Thyroid gland (tissue), 4 donors: ENCODE measurements at regions not wholly inside any gene's neighbourhood (a gene's known extent, or its start where the extent isn't known, plus 50 kb on each side); places are given as distances from the start of the nearest gene placed in this dataset.

Experiments used
- DNase-seq, 2 donors: peaks; one replicate each; pipeline ENCODE4 v3.0.0-alpha.2; 2019
- H3K27ac ChIP-seq, 3 donors: fragments of 200-600 bp; sonication (generic); 1 replicate in 2 of 3; 2 replicates in 1 of 3; pipeline ENCODE4 v1.5.1; 2016 to 2019; ENCODE audit warnings: mild to moderate bottlenecking in 1 of 3, moderate library complexity in 1 of 3
- H3K27me3 ChIP-seq: fragments of 200-600 bp; sonication (generic); one replicate; pipeline ENCODE4 v1.5.1; 2019
- H3K36me3 ChIP-seq, 2 donors: fragments of 200-600 bp; sonication (generic); one replicate each; pipeline ENCODE4 v1.5.1; 2016 to 2019
- H3K4me1 ChIP-seq, 2 donors: fragments of 200-600 bp; sonication (generic); one replicate each; pipeline ENCODE4 v1.5.1; 2017 to 2019
- H3K4me3 ChIP-seq, 3 donors: fragments of 200-600 bp; sonication (generic); replicated peaks in 1 of 3; 1 replicate in 2 of 3; 2 replicates in 1 of 3; pipeline ENCODE4 v1.5.1; 2016; ENCODE audit warnings: mild to moderate bottlenecking in 1 of 3
- H3K9me3 ChIP-seq: fragments of 200-600 bp; sonication (generic); one replicate; pipeline ENCODE4 v1.5.1; 2017
- POLR2A ChIP-seq, 2 donors: fragments of 450-650 bp; IDR thresholded peaks; one replicate each; pipeline ENCODE4 v1.6.1; 2017; ENCODE audit warnings: antibody characterized with exemption in 2 of 2, mild to moderate bottlenecking in 2 of 2, moderate library complexity in 1 of 2
- WGBS, 2 donors: methylation state at CpG; one replicate each; pipeline ENCODE4 v1.1.5; 2017; 5-methylcytosine and 5-hydroxymethylcytosine counted together
- intact Hi-C: fragments of 100-400 bp; cut with DNase I; formaldehyde crosslinking; loops from one replicate; pipeline ENCODE4 v1.15.1; 2023
- TF ChIP-seq, protein P1 (sequence below), 6 experiments: fragments of 200-600 bp in 3 of 6; fragments of 450-650 bp in 3 of 6; sonication (generic) in 3 of 6; IDR thresholded peaks; one replicate each; pipeline ENCODE4 v1.5.1; 2016 to 2019; ENCODE audit warnings: antibody characterized with exemption in 6 of 6, mild to moderate bottlenecking in 2 of 6, inconsistent platforms in 1 of 6, moderate library complexity in 1 of 6

DNA sequence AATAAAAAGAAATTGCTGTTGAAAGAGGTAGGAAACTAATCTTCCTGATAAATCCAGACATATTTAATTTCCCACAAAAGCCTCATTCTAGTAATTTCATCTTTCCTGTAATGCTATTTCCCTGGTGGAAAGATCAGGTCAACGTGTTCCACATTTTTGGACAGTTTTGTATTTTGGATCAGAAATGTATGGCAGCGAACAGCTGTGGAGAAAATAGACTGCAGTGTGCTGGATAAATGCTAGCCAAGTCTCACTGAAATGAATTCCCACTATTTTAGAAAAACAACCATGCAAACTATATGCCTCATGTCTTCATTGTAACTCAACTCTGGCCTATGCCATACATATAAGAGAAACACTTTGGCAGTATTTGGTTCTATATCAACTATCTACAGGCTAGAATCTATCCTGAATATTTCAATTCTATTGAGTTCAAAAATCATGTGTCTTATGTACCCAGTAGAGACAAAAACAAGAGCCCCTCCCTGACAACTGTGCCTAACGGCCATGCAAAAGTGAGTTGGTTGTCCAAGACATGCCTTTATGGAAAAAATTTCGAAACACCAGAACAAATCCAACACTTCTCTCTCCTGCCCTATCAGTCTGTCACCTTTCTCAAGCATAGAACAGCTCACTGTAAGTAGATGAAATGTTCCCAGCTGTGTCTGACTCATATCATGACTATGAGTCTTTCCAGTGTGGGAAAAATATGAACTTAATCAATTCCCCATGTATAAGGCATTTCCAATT, 191.3 kb upstream of the NREP start:
- Histone ChIP-seq H3K27me3 (no peaks in the 10 kb centered on the region), H3K4me1 (no peaks in the 10 kb centered on the region), H3K9me3 (no peaks in the 10 kb centered on the region), H3K36me3 (no peaks in the 10 kb centered on the region), H3K4me3 (no peak overlapping the region), H3K27ac (no peak overlapping the region)
- TF ChIP-seq, protein P1, sequence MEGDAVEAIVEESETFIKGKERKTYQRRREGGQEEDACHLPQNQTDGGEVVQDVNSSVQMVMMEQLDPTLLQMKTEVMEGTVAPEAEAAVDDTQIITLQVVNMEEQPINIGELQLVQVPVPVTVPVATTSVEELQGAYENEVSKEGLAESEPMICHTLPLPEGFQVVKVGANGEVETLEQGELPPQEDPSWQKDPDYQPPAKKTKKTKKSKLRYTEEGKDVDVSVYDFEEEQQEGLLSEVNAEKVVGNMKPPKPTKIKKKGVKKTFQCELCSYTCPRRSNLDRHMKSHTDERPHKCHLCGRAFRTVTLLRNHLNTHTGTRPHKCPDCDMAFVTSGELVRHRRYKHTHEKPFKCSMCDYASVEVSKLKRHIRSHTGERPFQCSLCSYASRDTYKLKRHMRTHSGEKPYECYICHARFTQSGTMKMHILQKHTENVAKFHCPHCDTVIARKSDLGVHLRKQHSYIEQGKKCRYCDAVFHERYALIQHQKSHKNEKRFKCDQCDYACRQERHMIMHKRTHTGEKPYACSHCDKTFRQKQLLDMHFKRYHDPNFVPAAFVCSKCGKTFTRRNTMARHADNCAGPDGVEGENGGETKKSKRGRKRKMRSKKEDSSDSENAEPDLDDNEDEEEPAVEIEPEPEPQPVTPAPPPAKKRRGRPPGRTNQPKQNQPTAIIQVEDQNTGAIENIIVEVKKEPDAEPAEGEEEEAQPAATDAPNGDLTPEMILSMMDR (IDR thresholded peaks at IDR 0.05), result no peak
- no peak for TF ChIP-seq POLR2A (IDR thresholded peaks at IDR 0.05)
- WGBS, 2 donors, result 69 to 77% methylated on average over 4 of the region's 4 CpGs
- intact Hi-C loops, result no loop called here
- no peak for DNase-seq

DNA sequence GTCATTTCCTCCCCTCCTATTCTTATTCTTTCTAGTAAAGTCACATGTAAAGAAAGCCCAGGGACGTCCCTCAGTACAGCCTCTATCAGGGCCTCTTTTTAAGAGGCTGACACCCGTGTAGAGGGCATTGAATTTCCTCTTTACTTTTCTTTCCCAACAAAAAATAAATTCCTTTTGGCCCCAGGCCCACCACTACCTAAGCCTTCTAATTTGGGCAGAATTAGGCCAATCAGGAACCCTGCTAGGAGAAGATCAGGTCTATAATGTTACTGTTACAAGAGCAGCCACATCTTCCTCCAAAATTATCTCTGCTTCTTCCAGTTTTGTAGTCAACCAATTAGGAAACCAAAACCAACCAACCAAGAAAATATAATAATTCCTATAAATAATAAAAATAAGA, 189.6 kb upstream of the NREP start:
- H3K36me3 ChIP-seq, result no peaks in the 10 kb centered on the region
- 68 to 74% methylated on average over 2 of the region's 2 CpGs for WGBS, 2 donors
- TF ChIP-seq, protein P1 (IDR thresholded peaks at IDR 0.05), result no peak
- no peak for TF ChIP-seq POLR2A (IDR thresholded peaks at IDR 0.05)
- no peaks in the 10 kb centered on the region for H3K4me1 ChIP-seq
- H3K4me3 ChIP-seq, result no peak overlapping the region
- no peaks in the 10 kb centered on the region for H3K9me3 ChIP-seq
- H3K27ac ChIP-seq, result no peak overlapping the region
- DNase-seq, result no peak
- intact Hi-C loops, result no loop called here
- H3K27me3 ChIP-seq, result no peaks in the 10 kb centered on the region

DNA sequence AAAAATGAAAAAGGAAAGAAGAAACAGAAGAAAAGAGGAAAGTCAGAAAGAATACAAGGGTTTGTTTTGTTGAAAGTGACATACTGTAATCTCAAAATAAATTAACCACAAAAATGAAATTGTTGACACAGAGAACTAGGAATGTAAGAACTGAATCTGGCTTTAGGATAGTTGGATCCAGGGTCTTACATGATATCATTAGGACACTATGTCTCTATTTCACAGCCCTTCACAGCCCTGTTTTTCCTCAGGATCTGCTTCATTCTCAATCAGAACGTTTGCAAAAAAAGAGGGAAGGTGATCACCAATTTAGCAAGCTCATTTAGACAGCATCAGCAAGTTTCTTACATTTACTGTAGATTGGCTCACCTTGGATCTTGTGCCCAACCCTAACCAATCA, 188.5 kb upstream of the NREP start:
- TF ChIP-seq, protein P1 (IDR thresholded peaks at IDR 0.05), result no peak
- TF ChIP-seq POLR2A (IDR thresholded peaks at IDR 0.05), result no peak
- Histone ChIP-seq H3K27ac (no peak overlapping the region), H3K4me1 (no peaks in the 10 kb centered on the region), H3K27me3 (no peaks in the 10 kb centered on the region), H3K4me3 (no peak overlapping the region), H3K36me3 (no peaks in the 10 kb centered on the region), H3K9me3 (no peaks in the 10 kb centered on the region)
- intact Hi-C loops, result no loop called here
- WGBS, 2 donors, result 28 to 69% methylated on average over 1 of the region's 1 CpG
- no peak for DNase-seq

DNA sequence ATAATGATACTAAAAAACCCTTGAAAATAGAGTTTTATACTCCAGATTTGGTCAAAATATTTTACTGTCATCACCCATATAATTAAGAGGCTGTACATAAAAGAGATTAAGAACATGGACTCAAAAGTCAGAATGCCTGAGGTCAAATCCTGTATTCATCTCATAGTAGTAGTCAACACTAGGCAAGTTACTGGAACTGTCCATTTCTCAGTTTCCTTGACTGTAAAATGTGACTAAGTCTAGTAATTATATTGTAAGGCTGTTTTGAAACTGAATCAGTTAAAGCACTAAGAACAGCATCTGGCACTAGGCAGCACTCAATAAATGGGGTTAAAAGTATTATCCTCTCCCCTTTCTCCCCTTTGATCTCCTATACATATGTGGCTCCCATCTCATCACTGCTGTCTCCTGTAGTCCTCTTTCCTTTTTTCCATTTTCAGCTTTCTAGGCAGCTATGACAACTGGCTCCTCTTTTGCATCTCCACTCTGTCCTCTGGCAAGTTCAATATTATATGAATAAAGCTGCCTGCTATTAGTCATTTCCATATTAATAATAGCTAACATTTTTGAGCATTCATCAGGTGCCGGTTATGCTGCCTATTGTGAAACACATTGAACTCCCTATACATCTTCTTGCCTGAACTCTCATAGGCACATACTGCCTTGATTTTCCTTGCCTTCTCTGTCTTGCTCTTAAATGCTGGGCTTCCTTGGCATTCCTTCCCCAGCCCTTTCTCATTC, 185.8 kb upstream of the NREP start:
- TF ChIP-seq POLR2A (IDR thresholded peaks at IDR 0.05), result no peak
- TF ChIP-seq, protein P1 (IDR thresholded peaks at IDR 0.05), result no peak
- Histone ChIP-seq H3K27ac (no peak overlapping the region), H3K9me3 (no peaks in the 10 kb centered on the region), H3K4me3 (no peak overlapping the region), H3K36me3 (no peaks in the 10 kb centered on the region), H3K27me3 (no peaks in the 10 kb centered on the region), H3K4me1 (no peaks in the 10 kb centered on the region)
- intact Hi-C loops, result no loop called here
- DNase-seq, result no peak
- 92% methylated on average over 1 of the region's 1 CpG for WGBS, 2 donors

DNA sequence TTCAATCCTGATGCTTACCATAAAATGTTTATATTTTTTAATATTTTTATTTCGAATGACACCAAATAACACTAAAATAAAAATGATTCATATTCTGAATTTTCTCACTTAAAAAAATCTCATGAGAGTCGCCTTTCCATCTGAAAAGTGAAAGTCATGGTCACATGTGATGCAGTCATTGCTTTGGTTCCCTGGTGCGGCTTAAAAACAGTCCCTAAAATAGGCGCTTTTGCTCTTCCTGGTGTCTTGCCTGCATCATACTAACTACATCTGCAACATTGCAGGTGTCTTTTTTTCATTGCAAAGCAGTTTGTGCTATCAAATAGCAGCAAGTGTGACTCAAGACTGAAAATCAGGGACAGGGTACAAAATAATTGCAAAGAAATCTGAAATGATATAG, 185.2 kb upstream of the NREP start:
- intact Hi-C loops, result no loop called here
- no peak overlapping the region for H3K4me3 ChIP-seq
- no peak overlapping the region for H3K27ac ChIP-seq
- H3K9me3 ChIP-seq, result no peaks in the 10 kb centered on the region
- TF ChIP-seq, protein P1 (IDR thresholded peaks at IDR 0.05), result no peak
- no peak for TF ChIP-seq POLR2A (IDR thresholded peaks at IDR 0.05)
- no peaks in the 10 kb centered on the region for H3K36me3 ChIP-seq
- H3K4me1 ChIP-seq, result no peaks in the 10 kb centered on the region
- no peaks in the 10 kb centered on the region for H3K27me3 ChIP-seq
- DNase-seq, result no peak
- 89 to 92% methylated on average over 4 of the region's 4 CpGs for WGBS, 2 donors
